Stimulated activated CD8-positive, alpha-beta memory T cell treated with anti-CD3 and anti-CD28 coated beads, Interleukin-12 subunit alpha, Interleukin-12 subunit beta, amount 100 ng/mL, for 24 hours (primary cell): ENCODE measurements at regions not wholly inside any gene's neighbourhood (a gene's known extent, or its start where the extent isn't known, plus 50 kb on each side); places are given as distances from the start of the nearest gene placed in this dataset.

ENCODE experiments used
- DNase-seq: peaks from one replicate; pipeline ENCODE4 v3.0.0-alpha.2; 2020; ENCODE audit errors: extremely low read depth

GRCh38 chr12:65517656-65518210 lies 239.2 kb downstream of the MSRB3 start:
- DNase-seq = no peak

DNA sequence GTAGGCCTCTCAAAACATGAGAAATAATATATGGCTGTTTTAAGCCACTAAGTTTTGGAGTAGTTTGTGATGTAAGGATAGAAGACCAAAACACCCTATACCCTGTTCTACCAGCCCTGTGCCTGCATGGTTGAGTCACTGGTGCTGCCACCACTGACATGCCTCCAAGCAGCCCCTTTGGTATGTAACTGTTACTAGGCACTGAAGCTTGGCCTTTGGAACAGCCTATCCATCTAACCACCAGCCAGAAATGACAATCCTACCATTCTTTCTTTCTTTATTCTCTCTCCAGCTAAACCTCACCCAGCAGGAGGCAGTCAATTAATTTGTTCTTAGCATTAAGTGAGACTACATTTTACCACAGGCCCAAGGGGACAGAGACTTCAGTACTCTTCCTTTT lies 240.3 kb downstream of the MSRB3 start:
- DNase-seq = no peak

GRCh38 chr12:65520658-65521057 lies 242.2 kb downstream of the MSRB3 start:
- DNase-seq = no peak

DNA sequence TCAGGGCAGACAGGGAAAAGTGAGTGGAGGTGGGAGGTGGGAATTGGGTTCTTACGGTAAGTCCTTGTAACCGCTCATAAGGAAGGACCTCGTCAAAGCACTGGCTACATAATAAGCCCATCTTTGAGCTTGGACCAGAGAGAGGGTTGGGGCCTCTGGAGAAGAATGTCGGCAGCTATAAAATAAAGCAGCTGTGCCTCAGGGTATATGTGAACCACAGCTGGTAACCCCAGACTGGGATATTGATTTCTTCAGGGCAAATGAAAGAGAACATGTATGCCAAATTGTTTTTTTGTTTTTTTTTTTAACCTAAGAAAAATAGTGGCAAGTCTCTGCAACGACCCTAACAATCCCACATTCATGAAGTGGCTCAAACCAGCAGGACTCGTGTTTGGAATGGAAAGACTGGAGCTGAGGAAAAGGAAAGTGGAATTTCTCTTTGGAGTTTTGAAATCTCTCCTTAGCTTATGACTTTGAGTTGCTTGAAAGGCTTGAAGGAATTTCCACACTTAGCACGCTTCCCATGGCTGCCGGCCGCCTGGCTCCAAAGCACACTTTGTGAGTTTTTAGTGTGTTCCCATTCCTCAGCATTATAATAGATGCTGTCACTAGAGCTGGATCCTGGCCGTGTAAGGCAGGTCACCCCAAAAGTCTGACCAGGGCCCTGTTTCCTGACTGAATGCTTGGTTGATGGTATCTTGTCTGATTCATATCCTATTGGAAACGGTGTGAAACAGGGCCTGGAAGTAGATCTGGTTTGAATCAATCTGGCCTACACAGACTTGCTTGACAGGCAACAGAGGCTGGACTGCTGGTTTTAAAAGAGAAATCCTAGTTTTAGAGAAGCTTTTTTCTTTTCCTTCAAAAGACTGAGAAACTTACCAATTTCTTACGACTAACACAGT lies 244.7 kb downstream of the MSRB3 start:
- DNase-seq = no peak

- no peak for DNase-seq
Measured at GRCh38 chr12:65524666-65525065, 246.2 kb downstream of the MSRB3 start.

DNA sequence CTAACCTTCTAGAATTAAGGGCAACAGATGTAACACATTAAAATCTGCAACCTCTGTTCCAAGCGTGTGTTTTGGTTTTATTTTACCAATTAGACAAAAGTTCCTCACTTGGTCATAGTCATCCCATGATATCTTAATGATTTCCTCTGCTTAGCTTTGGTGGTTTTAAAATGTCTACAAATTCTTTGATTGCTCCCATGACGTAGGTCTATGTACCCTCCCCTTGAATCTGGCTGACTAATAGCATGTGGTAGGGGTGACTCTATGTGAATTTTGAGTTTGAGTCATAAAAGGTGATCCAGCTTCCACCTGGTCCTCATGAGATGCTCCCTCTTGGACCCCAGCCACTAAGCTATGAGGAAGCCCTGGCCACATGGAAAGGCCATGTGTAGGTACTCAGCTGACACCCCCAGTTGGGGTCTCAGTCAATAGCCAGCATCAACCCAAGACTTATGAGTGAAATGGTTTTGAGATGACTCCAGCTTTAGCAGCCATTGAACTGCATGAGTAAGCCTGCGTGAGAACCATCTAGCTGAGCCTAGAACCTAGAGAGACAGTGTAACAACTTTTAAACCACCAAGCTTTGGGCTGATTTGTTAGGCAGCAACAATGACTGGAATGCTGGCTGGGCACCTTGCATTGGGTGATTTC lies 247.1 kb downstream of the MSRB3 start:
- DNase-seq = no peak

- DNase-seq = no peak
Measured at GRCh38 chr12:65526311-65526710, 247.8 kb downstream of the MSRB3 start.

DNA sequence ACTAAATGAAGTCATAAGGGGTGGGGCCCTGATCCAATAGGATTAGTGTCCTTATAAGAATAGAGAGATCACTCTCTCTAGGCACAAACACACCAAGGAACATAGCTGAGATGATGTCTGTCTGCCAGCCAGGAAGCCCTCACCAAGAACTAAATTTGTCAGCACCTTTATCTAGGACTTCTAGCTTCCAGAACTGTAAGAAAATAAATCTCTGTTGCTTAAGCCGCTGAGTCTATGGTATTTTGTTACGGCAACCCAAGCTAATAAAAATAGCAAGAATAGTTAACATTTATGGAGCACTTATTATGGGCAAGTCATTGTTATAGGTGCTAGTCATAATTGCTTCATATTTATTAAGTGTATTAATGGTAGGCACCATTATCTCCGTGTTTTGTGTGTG lies 249.6 kb downstream of the MSRB3 start:
- no peak for DNase-seq

DNA sequence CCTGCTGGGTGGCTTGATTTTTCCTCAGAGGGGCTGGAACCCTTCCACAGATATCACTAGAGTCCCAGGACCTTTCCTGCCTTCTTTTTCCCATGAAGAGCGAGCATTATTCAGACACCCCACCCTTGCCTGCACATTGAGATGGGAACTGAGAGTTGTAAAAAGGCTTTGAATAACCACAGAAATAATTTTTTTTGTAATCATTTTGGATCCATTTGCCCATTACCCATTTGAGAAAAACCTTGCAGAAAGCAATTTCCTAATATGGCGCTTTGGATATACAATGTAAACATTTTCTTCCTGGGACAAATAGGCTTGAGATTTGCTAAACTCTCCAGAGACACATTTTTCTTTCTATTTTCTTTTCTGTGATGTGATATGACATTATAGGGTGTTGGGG lies 250.6 kb downstream of the MSRB3 start:
- no peak for DNase-seq

- no peak for DNase-seq
Measured at GRCh38 chr12:65529771-65530435, 251.4 kb downstream of the MSRB3 start.

- no peak for DNase-seq
Measured at GRCh38 chr12:65532162-65532561, 253.7 kb downstream of the MSRB3 start.

- no peak for DNase-seq
Measured at GRCh38 chr12:65532764-65533163, 254.3 kb downstream of the MSRB3 start.

GRCh38 chr12:65533177-65533883 lies 254.8 kb downstream of the MSRB3 start:
- DNase-seq = no peak

DNA sequence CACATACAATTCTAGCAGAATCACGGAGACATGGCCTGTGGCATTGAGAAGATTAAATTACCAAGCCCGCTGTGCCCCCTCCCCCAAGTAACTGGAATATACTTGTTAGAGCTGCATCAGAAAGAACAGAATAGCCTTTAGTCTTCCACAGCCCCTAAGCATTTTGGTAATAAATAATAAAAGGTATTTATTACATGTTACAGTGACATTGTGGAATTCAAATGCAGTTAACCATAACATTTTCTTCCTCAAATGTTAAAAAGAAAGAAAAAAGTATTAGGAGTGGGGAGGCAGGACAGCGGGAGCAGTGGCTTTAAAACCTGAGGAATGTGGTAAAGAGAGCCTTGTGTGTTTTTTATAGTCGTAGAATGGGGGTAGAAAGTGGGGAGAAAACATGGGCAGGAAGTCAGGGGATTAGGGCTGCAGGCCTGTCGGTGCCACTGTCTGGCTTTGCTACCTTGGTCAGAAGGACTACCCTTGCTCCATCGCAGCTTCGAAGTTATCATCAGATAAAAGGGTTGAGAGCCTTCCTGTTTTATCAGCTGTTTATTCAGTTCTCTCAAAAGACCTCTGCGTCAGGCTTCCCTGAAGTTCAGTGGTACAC lies 255.9 kb downstream of the MSRB3 start:
- no peak for DNase-seq

DNA sequence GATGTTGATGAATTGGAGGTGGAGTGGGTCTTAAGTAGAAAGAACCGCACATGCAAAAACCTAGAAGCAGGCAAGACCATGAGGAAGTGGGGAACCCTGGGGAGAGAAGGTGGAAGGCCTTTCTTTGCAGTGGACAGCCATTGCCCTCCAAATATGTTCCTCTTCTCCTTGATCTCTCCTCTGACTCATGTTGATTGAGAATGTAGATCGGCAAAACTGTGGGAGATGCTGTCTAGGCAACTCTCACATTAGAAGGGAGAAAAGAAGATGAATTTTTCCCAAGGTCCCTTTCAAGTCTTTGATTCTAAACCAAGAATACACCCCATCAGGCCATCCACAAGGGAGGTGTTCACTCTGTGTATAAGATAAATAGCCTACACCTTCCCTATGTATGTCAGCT lies 257.5 kb downstream of the MSRB3 start:
- no peak for DNase-seq

DNA sequence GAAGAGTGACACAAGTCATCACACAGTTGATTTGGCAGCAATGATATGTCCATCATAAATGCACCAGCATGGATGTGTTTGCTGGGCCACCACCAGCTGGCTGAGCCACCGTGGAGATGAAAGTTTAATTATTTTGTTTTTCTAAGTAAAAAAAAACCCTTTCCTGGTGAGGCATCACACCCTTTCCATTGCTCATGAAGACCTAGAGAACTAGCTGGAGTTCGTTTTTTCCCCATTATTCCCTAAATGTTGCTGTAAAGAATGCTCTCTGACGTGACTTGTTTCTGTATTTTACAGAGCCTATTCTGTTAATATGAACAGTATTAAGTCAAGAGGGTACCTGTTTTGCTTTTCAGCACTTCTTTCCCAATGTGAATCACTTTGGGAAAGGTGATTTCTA lies 257.9 kb downstream of the MSRB3 start:
- no peak for DNase-seq

DNA sequence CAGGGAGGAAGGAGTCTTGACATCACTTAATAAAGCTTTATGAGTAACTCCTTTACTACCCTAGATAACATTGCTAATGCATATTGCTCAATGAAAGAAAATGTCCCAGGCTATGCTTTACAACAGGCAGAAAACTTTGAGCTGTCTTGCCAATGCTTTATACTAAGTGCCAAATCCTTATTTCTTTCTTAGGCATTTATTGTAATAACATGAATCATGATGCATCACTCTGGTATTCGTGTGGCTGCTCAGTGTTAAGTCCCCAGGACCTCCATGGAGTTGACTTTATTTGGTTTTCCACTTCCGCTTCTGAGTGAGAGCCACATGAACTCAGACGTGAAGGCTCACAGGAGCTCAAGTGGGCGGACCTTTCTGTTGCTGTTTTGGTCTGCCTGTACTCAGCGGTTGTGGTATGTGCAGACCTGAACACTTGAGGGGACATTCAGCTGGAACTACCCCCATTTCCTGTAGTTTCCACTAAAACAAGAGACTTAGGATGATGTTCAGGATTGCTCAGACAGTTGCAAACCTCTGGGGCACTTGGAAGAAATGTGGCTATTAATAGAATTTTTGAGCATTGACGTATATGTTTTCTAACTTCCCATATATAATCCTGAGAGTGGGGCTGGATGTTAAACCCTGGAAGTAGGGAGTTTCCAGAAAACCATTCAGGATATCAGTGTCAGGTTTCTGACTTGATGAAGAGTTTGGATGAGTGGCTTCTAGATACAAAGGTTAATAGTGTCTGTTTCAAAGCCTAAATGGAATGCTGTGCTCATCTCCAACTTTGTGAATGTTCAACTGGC lies 258.6 kb downstream of the MSRB3 start:
- DNase-seq = no peak

- DNase-seq = no peak
Measured at GRCh38 chr12:65537978-65538377, 259.5 kb downstream of the MSRB3 start.

DNA sequence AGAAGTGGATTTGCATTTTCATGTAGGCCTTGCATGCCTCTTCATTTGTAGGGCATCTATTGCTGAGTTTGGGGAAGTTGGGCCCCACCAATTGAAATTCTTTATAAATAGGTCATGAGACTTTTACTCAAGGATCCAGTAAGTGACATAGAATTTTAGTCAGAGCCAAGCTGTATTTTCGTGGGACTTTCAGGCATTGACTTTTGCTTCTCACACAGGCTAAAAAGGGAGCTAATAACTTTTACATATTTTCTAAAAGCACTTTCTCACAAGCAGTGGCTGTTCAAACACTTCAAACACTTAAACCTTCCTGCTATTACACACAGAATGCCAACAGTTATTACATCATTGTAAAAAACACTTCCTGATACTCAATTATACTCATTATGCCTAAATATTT lies 260.5 kb downstream of the MSRB3 start:
- no peak for DNase-seq

GRCh38 chr12:65540140-65540539 lies 261.7 kb downstream of the MSRB3 start:
- no peak for DNase-seq

DNA sequence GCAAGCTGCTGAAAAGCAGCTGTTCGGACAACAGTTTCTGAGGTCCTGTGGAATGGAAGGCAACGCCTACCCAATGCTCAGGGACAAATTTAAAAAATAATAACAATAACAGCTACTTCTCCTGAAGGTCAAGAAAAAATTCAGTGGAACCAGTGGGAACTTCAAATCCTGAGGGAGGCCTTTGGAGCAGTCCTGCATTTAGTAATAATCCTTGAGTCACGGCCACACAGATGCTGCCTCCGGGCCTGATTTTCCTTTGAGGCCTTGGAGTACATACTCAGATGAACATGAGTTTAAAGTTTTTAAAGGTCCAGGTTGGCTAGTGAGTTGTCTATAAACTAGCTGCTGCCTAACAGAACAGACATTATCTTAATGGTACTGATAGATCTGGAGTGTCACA lies 268.0 kb downstream of the MSRB3 start:
- DNase-seq = no peak
